NT2/D1 (cell line): ENCODE measurements at regions not wholly inside any gene's neighbourhood (a gene's known extent, or its start where the extent isn't known, plus 50 kb on each side); places are given as distances from the start of the nearest gene placed in this dataset.

Experiments
- DNase-seq: peaks from one replicate; pipeline ENCODE4 v3.0.0-alpha.2; 2011; ENCODE audit warnings: low read depth, low spot score
- H3K27me3 ChIP-seq: 2 replicates; pipeline ENCODE4 v1.6.0; 2011; ENCODE audit warnings: mild to moderate bottlenecking; ENCODE audit not compliant: insufficient read length, insufficient read depth
- H3K36me3 ChIP-seq: 2 replicates; pipeline ENCODE4 v1.6.1; 2011; ENCODE audit warnings: mild to moderate bottlenecking, low read length, mixed read lengths; ENCODE audit not compliant: insufficient read depth, insufficient read length
- H3K4me1 ChIP-seq: 2 replicates; pipeline ENCODE4 v1.5.1; 2011; ENCODE audit not compliant: insufficient read depth, insufficient read length
- H3K4me3 ChIP-seq: 2 replicates; pipeline ENCODE4 v1.5.1; 2011; ENCODE audit warnings: low read depth; ENCODE audit not compliant: insufficient read length
- H3K9ac ChIP-seq: 2 replicates; pipeline ENCODE4 v1.6.0; 2011; ENCODE audit warnings: low read depth; ENCODE audit not compliant: insufficient read length
- H3K9me3 ChIP-seq: 2 replicates; pipeline ENCODE4 v1.5.1; 2011; ENCODE audit warnings: mild to moderate bottlenecking, low read length; ENCODE audit not compliant: insufficient read depth
- SUZ12 ChIP-seq: IDR thresholded peaks from 2 replicates; pipeline ENCODE4 v1.6.1; 2011; ENCODE audit not compliant: insufficient read length, insufficient read depth; ENCODE audit errors: extremely low read depth
- YY1 ChIP-seq: IDR thresholded peaks from 2 replicates; pipeline ENCODE4 v1.6.1; 2011; ENCODE audit not compliant: insufficient read length, insufficient read depth
- ZNF274 ChIP-seq: IDR thresholded peaks from 2 replicates; pipeline ENCODE4 v1.6.1; 2011; ENCODE audit warnings: mild to moderate bottlenecking, low read depth, low read length

DNA sequence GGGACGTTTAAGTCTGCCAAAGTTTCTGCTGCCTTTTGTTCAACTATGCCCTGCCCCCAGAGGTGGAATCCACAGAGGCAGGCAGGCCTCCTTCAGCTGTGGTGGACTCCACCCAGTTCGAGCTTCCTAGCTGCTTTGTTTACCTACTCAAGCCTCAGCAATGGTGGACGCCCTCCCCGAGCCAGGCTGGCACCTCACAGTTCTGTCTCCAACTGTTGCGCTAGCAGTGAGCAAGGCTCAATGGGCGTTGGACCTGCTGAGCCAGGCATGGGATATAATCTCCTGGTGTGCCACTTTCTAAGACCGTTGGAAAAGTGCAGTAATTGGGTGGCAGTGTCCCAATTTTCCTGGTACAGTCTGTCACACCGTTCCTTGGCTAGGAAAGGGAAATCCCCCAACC lies 444.7 kb downstream of the FLRT2 start:
- DNase-seq, result no peak
- Histone ChIP-seq H3K36me3 (no peaks in the 10 kb centered on the region), H3K4me3 (no peak overlapping the region), H3K9me3 (peaks cover 10% of the 10 kb centered on the region; the same call in 1 of the 2 replicates), H3K27me3 (no peaks in the 10 kb centered on the region), H3K4me1 (no peaks in the 10 kb centered on the region), H3K9ac (no peak overlapping the region)
- TF ChIP-seq YY1 (no peak), SUZ12 (no peak), ZNF274 (no peak)

DNA sequence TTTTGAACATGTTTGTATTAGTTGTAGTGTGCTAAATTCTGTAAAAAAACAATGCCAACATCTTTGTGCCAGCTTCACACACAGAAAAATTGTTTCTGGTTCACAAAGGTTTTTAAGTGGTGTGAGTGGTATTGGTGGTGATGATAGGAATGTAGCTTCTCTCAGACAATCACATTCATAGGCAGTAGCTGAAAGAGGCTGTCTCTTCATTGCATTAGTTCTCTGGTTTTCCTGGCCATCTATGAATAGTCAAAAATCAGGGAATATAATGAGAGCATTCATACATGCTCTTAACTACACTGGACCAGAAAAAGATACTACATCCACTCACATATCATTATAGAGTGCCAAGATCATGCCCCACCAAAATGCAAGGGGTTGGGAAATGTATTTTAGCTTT lies 433.5 kb downstream of the FLRT2 start:
- Histone ChIP-seq H3K4me1 (no peaks in the 10 kb centered on the region), H3K27me3 (no peaks in the 10 kb centered on the region), H3K4me3 (no peak overlapping the region), H3K9me3 (no peaks in the 10 kb centered on the region), H3K36me3 (no peaks in the 10 kb centered on the region), H3K9ac (no peak overlapping the region)
- no peak for TF ChIP-seq SUZ12
- TF ChIP-seq YY1, result no peak
- TF ChIP-seq ZNF274, result no peak
- DNase-seq, result no peak

DNA sequence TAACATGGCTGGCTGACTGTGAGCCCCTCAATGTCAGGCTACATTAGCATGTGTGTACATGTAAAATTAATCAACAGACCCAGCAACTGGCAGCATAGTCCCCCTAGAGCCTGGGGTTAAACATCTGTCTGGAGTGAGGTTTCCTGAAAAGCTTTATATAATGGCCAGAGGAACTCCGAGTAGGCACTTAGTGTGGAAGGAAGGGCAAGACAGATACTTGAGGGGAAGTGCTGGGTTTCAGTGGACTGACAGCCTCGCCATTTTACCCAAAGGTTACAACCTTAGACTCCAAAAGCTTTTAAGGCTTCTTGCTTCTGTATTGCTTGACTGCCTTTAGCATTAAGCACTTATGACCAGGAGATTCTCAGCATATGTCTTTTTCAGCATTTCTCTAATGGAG lies 430.8 kb downstream of the FLRT2 start:
- DNase-seq, result no peak
- no peaks in the 10 kb centered on the region for H3K9me3 ChIP-seq
- no peak overlapping the region for H3K9ac ChIP-seq
- no peaks in the 10 kb centered on the region for H3K36me3 ChIP-seq
- H3K27me3 ChIP-seq, result no peaks in the 10 kb centered on the region
- no peak overlapping the region for H3K4me3 ChIP-seq
- no peaks in the 10 kb centered on the region for H3K4me1 ChIP-seq
- no peak for TF ChIP-seq ZNF274
- no peak for TF ChIP-seq YY1
- TF ChIP-seq SUZ12, result no peak

DNA sequence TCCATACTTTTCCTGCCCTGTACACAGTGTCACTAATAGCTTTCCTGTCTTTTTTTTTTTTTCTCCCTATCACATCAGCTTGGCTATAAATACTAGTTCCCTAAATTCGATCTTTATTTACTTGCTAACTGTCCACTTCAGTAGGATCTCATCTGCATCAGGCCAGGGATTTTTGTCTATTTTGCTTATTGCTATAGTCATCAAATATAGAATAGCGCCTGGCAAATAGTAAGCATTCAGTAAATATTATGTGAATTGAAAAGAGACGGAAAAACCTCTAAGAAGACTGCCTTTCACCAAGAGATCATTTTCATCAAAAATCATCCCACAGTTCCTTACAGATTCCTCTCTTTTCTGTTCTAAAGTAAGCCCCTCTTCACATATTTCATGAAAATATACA lies 429.1 kb downstream of the FLRT2 start:
- Histone ChIP-seq H3K27me3 (no peaks in the 10 kb centered on the region), H3K36me3 (no peaks in the 10 kb centered on the region), H3K9ac (no peak overlapping the region), H3K4me3 (no peak overlapping the region), H3K9me3 (no peaks in the 10 kb centered on the region), H3K4me1 (no peaks in the 10 kb centered on the region)
- TF ChIP-seq ZNF274 (no peak), YY1 (no peak), SUZ12 (no peak)
- DNase-seq, result no peak

DNA sequence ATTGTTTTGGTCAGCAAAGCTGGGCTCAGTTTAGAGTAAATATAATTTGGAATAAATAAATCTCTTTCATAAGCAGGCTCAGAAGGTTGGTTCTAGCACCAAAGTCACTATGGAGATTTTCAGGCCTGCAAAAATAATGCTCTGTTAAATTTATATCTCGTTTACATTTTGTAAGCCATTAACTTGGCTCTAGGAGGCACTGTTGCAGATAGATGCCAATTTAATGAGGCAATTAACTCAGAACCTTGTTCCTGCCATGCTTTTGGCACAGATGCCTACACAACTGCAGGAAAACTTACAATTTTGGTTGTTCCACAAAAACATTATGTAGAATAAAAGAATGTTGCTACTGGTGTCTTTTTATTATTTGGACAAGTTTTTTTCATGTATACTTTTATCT lies 428.1 kb downstream of the FLRT2 start:
- Histone ChIP-seq H3K9ac (no peak overlapping the region), H3K36me3 (no peaks in the 10 kb centered on the region), H3K9me3 (no peaks in the 10 kb centered on the region), H3K4me1 (no peaks in the 10 kb centered on the region), H3K27me3 (no peaks in the 10 kb centered on the region), H3K4me3 (no peak overlapping the region)
- TF ChIP-seq ZNF274 (no peak), YY1 (no peak), SUZ12 (no peak)
- no peak for DNase-seq

DNA sequence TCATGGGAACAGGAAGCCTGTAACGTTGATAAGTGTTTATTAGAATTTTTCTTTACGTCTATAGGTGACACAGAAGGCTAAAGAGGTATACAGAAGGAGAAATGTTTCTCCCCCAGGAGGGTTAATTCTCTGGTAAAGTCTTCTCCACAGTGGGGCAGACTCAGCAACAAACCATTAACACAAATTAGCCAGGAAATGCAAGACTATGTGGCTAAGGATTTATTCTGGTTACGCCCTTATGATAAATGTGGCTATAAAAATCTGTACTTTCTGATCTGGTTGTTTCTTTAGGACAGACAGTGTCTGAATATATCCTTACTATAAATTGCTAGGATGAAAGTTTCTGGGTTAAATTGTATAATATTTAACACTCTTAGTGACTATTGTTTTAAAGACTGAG lies 423.3 kb downstream of the FLRT2 start:
- Histone ChIP-seq H3K36me3 (no peaks in the 10 kb centered on the region), H3K9me3 (no peaks in the 10 kb centered on the region), H3K4me1 (no peaks in the 10 kb centered on the region), H3K4me3 (no peak overlapping the region), H3K9ac (no peak overlapping the region), H3K27me3 (no peaks in the 10 kb centered on the region)
- no peak for TF ChIP-seq SUZ12
- TF ChIP-seq YY1, result no peak
- TF ChIP-seq ZNF274, result no peak
- no peak for DNase-seq

DNA sequence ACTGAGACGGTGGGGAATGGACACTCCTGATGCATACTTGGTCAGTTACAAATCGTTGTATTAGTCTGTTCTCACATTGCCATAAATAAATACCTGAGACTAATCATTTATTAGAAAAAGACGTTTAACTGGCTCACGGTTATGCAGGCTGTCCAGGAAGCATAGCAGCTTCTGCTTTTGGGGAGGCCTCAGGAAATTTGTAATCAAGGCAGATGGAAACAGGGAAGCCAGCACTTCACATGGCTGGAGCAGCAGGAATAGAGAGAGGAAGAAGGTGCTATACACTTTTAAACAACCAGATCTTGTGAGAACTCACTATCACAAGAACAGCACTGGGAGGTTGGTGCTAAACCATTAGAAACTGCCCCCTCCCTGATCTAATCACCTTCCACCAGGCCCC lies 418.2 kb downstream of the FLRT2 start:
- H3K9ac ChIP-seq, result no peak overlapping the region
- H3K4me3 ChIP-seq, result no peak overlapping the region
- H3K4me1 ChIP-seq, result no peaks in the 10 kb centered on the region
- no peaks in the 10 kb centered on the region for H3K27me3 ChIP-seq
- no peak for DNase-seq
- H3K36me3 ChIP-seq, result no peaks in the 10 kb centered on the region
- H3K9me3 ChIP-seq, result no peaks in the 10 kb centered on the region
- no peak for TF ChIP-seq YY1
- TF ChIP-seq ZNF274, result no peak
- no peak for TF ChIP-seq SUZ12
